Adipocyte (in vitro differentiated cells): ENCODE measurements at regions not wholly inside any gene's neighbourhood (a gene's known extent, or its start where the extent isn't known, plus 50 kb on each side); places are given as distances from the start of the nearest gene placed in this dataset.
"Not testable (repeated sequence)": the region's sequence is repeated elsewhere in the genome, so short reads cannot be mapped to it uniquely, and the experiment has no call there.

Experiments used
- DNase-seq: peaks from one replicate; pipeline ENCODE4 v3.0.0-alpha.2; 2015; ENCODE audit warnings: low read depth
- H3K27me3 ChIP-seq: replicated peaks from 2 replicates; pipeline ENCODE4 v1.7.0; 2013; ENCODE audit warnings: mild to moderate bottlenecking, low read length, moderate library complexity; ENCODE audit not compliant: control insufficient read depth, insufficient read depth
- H3K36me3 ChIP-seq: 2 replicates; pipeline ENCODE4 v1.7.0; 2013; ENCODE audit warnings: low read length, mild to moderate bottlenecking, moderate library complexity; ENCODE audit not compliant: control insufficient read depth, insufficient read depth, severe bottlenecking
- H3K4me1 ChIP-seq: 2 replicates; pipeline ENCODE4 v1.7.0; 2013; ENCODE audit warnings: mild to moderate bottlenecking, low read length, moderate library complexity; ENCODE audit not compliant: control insufficient read depth, insufficient read depth
- H3K4me3 ChIP-seq: 2 replicates; pipeline ENCODE4 v1.7.0; 2013; ENCODE audit warnings: mild to moderate bottlenecking, low read length, moderate library complexity
- H3K9ac ChIP-seq: 2 replicates; pipeline ENCODE4 v1.7.0; 2013; ENCODE audit warnings: mild to moderate bottlenecking, low read length, moderate library complexity
- H3K9me3 ChIP-seq: 2 replicates; pipeline ENCODE4 v1.7.0; 2013; ENCODE audit warnings: mild to moderate bottlenecking, low read length, moderate library complexity; ENCODE audit not compliant: control insufficient read depth

GRCh38 chr4:12674184-12674583 is 810.0 kb downstream of the RAB28 start:
- Histone ChIP-seq H3K9ac (no peak overlapping the region), H3K9me3 (peaks cover 21% of the 10 kb centered on the region), H3K27me3 (no peaks in the 10 kb centered on the region), H3K4me1 (peaks cover 5% of the 10 kb centered on the region), H3K4me3 (no peak overlapping the region), H3K36me3 (no peaks in the 10 kb centered on the region)
- no peak for DNase-seq

- no peak overlapping the region for H3K4me3 ChIP-seq
- no peaks in the 10 kb centered on the region for H3K36me3 ChIP-seq
- no peak for DNase-seq
- H3K27me3 ChIP-seq, result no peaks in the 10 kb centered on the region
- no peaks in the 10 kb centered on the region for H3K4me1 ChIP-seq
- H3K9ac ChIP-seq, result no peak overlapping the region
- peaks cover 21% of the 10 kb centered on the region for H3K9me3 ChIP-seq
Measured at GRCh38 chr4:12672303-12672702, 811.8 kb downstream of the RAB28 start.

GRCh38 chr4:12658146-12658545 is 826.0 kb downstream of the RAB28 start:
- Histone ChIP-seq H3K9ac (no peak overlapping the region), H3K27me3 (no peaks in the 10 kb centered on the region), H3K36me3 (no peaks in the 10 kb centered on the region)

GRCh38 chr4:12651876-12652275 is 832.3 kb downstream of the RAB28 start:
- H3K4me3 ChIP-seq, result no peak overlapping the region
- H3K27me3 ChIP-seq, result no peaks in the 10 kb centered on the region
- no peaks in the 10 kb centered on the region for H3K4me1 ChIP-seq
- no peaks in the 10 kb centered on the region for H3K9me3 ChIP-seq
- no peaks in the 10 kb centered on the region for H3K36me3 ChIP-seq
- H3K9ac ChIP-seq, result no peak overlapping the region
- DNase-seq, result no peak

More at GRCh38 chr4:12658146-12658545, 826.0 kb downstream of the RAB28 start:
- H3K9me3 ChIP-seq, result no peaks in the 10 kb centered on the region
- H3K4me3 ChIP-seq, result no peak overlapping the region
- no peak for DNase-seq
- no peaks in the 10 kb centered on the region for H3K4me1 ChIP-seq

- no peak for DNase-seq
Measured at GRCh38 chr4:12645732-12646131, 838.4 kb downstream of the RAB28 start.

GRCh38 chr4:12644261-12644660 is 839.9 kb downstream of the RAB28 start:
- no peaks in the 10 kb centered on the region for H3K9me3 ChIP-seq
- no peak overlapping the region for H3K9ac ChIP-seq
- DNase-seq, result no peak
- no peaks in the 10 kb centered on the region for H3K27me3 ChIP-seq
- H3K4me3 ChIP-seq, result no peak overlapping the region
- no peaks in the 10 kb centered on the region for H3K4me1 ChIP-seq
- no peaks in the 10 kb centered on the region for H3K36me3 ChIP-seq

More at GRCh38 chr4:12645732-12646131, 838.4 kb downstream of the RAB28 start:
- Histone ChIP-seq H3K4me3 (no peak overlapping the region), H3K9me3 (no peaks in the 10 kb centered on the region), H3K36me3 (no peaks in the 10 kb centered on the region), H3K4me1 (no peaks in the 10 kb centered on the region), H3K9ac (no peak overlapping the region), H3K27me3 (no peaks in the 10 kb centered on the region)

- H3K4me1 ChIP-seq, result no peaks in the 10 kb centered on the region
- H3K36me3 ChIP-seq, result no peaks in the 10 kb centered on the region
- no peak for DNase-seq
- H3K9ac ChIP-seq, result no peak overlapping the region
- H3K27me3 ChIP-seq, result peaks cover 6% of the 10 kb centered on the region
- no peaks in the 10 kb centered on the region for H3K9me3 ChIP-seq
- H3K4me3 ChIP-seq, result no peak overlapping the region
Measured at GRCh38 chr4:12636191-12636590, 847.9 kb downstream of the RAB28 start.

GRCh38 chr4:12635629-12636028 is 848.5 kb downstream of the RAB28 start:
- no peak for DNase-seq
- peaks cover 7% of the 10 kb centered on the region for H3K27me3 ChIP-seq
- no peaks in the 10 kb centered on the region for H3K36me3 ChIP-seq
- no peak overlapping the region for H3K4me3 ChIP-seq
- no peak overlapping the region for H3K9ac ChIP-seq
- H3K9me3 ChIP-seq, result no peaks in the 10 kb centered on the region
- no peaks in the 10 kb centered on the region for H3K4me1 ChIP-seq

- Histone ChIP-seq H3K9me3 (no peaks in the 10 kb centered on the region), H3K4me3 (no peak overlapping the region), H3K4me1 (no peaks in the 10 kb centered on the region), H3K27me3 (peaks cover 7% of the 10 kb centered on the region), H3K36me3 (no peaks in the 10 kb centered on the region), H3K9ac (no peak overlapping the region)
- peak; percentile 73 for DNase-seq
Measured at GRCh38 chr4:12633053-12633651, 851.0 kb downstream of the RAB28 start.

GRCh38 chr4:12615822-12616221 is 868.3 kb downstream of the RAB28 start:
- no peaks in the 10 kb centered on the region for H3K9me3 ChIP-seq
- H3K36me3 ChIP-seq, result no peaks in the 10 kb centered on the region
- H3K4me3 ChIP-seq, result no peak overlapping the region
- no peaks in the 10 kb centered on the region for H3K4me1 ChIP-seq
- no peak overlapping the region for H3K9ac ChIP-seq
- no peaks in the 10 kb centered on the region for H3K27me3 ChIP-seq
- no peak for DNase-seq

GRCh38 chr4:12612876-12613275 is 871.3 kb downstream of the RAB28 start:
- DNase-seq, result no peak
- Histone ChIP-seq H3K4me3 (no peak overlapping the region), H3K36me3 (no peaks in the 10 kb centered on the region), H3K27me3 (no peaks in the 10 kb centered on the region), H3K9me3 (no peaks in the 10 kb centered on the region), H3K4me1 (no peaks in the 10 kb centered on the region), H3K9ac (no peak overlapping the region)

- H3K9me3 ChIP-seq, DNase-seq, H3K4me3 ChIP-seq, H3K9ac ChIP-seq, H3K27me3 ChIP-seq, H3K36me3 ChIP-seq, H3K4me1 ChIP-seq: not testable (repeated sequence)
Measured at GRCh38 chr4:12609212-12609875, 874.8 kb downstream of the RAB28 start.
